ENCODE measurements at regions not wholly inside any gene's neighbourhood (a gene's known extent, or its start where the extent isn't known, plus 50 kb on each side); places are given as distances from the start of the nearest gene placed in this dataset.
"Not testable (repeated sequence)": the region's sequence is repeated elsewhere in the genome, so short reads cannot be mapped to it uniquely, and the experiment has no call there.

- no peak for ATAC-seq (ENCODE audit: poor library complexity)
- H3K4me1 Mint-ChIP-seq (ENCODE audit: low read depth), result no peaks in the 10 kb centered on the region
- TF ChIP-seq CTCF (IDR thresholded peaks at IDR 0.05), result no peak
- H3K4me3 Mint-ChIP-seq, result no peak overlapping the region
- peaks cover 21 to 82% of the 10 kb centered on the region in 2 experiments for H3K9me3 ChIP-seq (ENCODE audit: control insufficient read depth in 1 of 2, insufficient read depth in 1 of 2, low read length in 2 of 2)
- intact Hi-C loops (cut with DNase I, micrococcal nuclease), result no loop called here
- H3K27me3 Mint-ChIP-seq, result no peaks in the 10 kb centered on the region
- H3K27ac ChIP-seq (ENCODE audit: low read depth in 1 of 2, low read length in 2 of 2), result no peak overlapping the region
- no peaks in the 10 kb centered on the region for H3K4me1 ChIP-seq (ENCODE audit: insufficient read depth, low read length)
- ChIA-PET CTCF (no interaction called here), POLR2A (no interaction called here)
- H3K9me3 Mint-ChIP-seq, result peaks cover 46% of the 10 kb centered on the region
- no peak for DNase-seq
- H3K36me3 Mint-ChIP-seq (ENCODE audit: low read depth), result peaks cover 33% of the 10 kb centered on the region
- H3K27me3 ChIP-seq (ENCODE audit: control insufficient read depth in 1 of 2, insufficient read depth in 2 of 2, low read length in 2 of 2), result no peaks in the 10 kb centered on the region
- no peak overlapping the region for H3K27ac Mint-ChIP-seq
- H3K36me3 ChIP-seq (ENCODE audit: insufficient read depth, low read length), result no peaks in the 10 kb centered on the region
- H3K4me3 ChIP-seq (ENCODE audit: low read length), result no peak overlapping the region
Observed at GRCh38 chr22:11616811-11617210, 3911.2 kb upstream of the OR11H1 start.

GRCh38 chr22:11618322-11618662 is 3909.7 kb upstream of the OR11H1 start:
- Mint-ChIP-seq H3K36me3 (ENCODE audit: low read depth) (peaks cover 30% of the 10 kb centered on the region), H3K9me3 (peaks cover 39% of the 10 kb centered on the region)
- H3K27ac Mint-ChIP-seq; POLR2A ChIA-PET; CTCF ChIA-PET; ATAC-seq (ENCODE audit: poor library complexity); H3K27ac ChIP-seq (ENCODE audit: low read depth in 1 of 2, low read length in 2 of 2); DNase-seq; H3K4me1 ChIP-seq (ENCODE audit: insufficient read depth, low read length); H3K4me3 ChIP-seq (ENCODE audit: low read length); intact Hi-C loops (cut with DNase I, micrococcal nuclease); H3K36me3 ChIP-seq (ENCODE audit: insufficient read depth, low read length); H3K27me3 ChIP-seq (ENCODE audit: control insufficient read depth in 1 of 2, insufficient read depth in 2 of 2, low read length in 2 of 2); H3K4me3 Mint-ChIP-seq; H3K4me1 Mint-ChIP-seq (ENCODE audit: low read depth); H3K27me3 Mint-ChIP-seq: not testable (repeated sequence)
- H3K9me3 ChIP-seq (ENCODE audit: control insufficient read depth in 1 of 2, insufficient read depth in 1 of 2, low read length in 2 of 2), result peaks cover 18 to 74% of the 10 kb centered on the region in 2 experiments

GRCh38 chr22:11618688-11619087 is 3909.3 kb upstream of the OR11H1 start:
- H3K9me3 ChIP-seq (ENCODE audit: control insufficient read depth in 1 of 2, insufficient read depth in 1 of 2, low read length in 2 of 2), result peaks cover 16 to 70% of the 10 kb centered on the region in 2 experiments
- DNase-seq; H3K27me3 ChIP-seq (ENCODE audit: control insufficient read depth in 1 of 2, insufficient read depth in 2 of 2, low read length in 2 of 2); H3K27ac Mint-ChIP-seq; H3K27me3 Mint-ChIP-seq; H3K27ac ChIP-seq (ENCODE audit: low read depth in 1 of 2, low read length in 2 of 2); H3K36me3 ChIP-seq (ENCODE audit: insufficient read depth, low read length); H3K4me3 Mint-ChIP-seq; CTCF ChIA-PET; H3K4me1 Mint-ChIP-seq (ENCODE audit: low read depth); H3K4me1 ChIP-seq (ENCODE audit: insufficient read depth, low read length); POLR2A ChIA-PET; intact Hi-C loops (cut with DNase I, micrococcal nuclease); H3K4me3 ChIP-seq (ENCODE audit: low read length); ATAC-seq (ENCODE audit: poor library complexity): not testable (repeated sequence)
- Mint-ChIP-seq H3K9me3 (peaks cover 39% of the 10 kb centered on the region), H3K36me3 (ENCODE audit: low read depth) (peaks cover 30% of the 10 kb centered on the region)

GRCh38 chr22:11620921-11621762 is 3906.8 kb upstream of the OR11H1 start:
- H3K4me1 Mint-ChIP-seq (ENCODE audit: low read depth); H3K27me3 ChIP-seq (ENCODE audit: control insufficient read depth in 1 of 2, insufficient read depth in 2 of 2, low read length in 2 of 2); H3K27ac ChIP-seq (ENCODE audit: low read depth in 1 of 2, low read length in 2 of 2); H3K36me3 ChIP-seq (ENCODE audit: insufficient read depth, low read length); CTCF ChIA-PET; intact Hi-C loops (cut with DNase I, micrococcal nuclease); H3K4me3 ChIP-seq (ENCODE audit: low read length); DNase-seq; ATAC-seq (ENCODE audit: poor library complexity); POLR2A ChIA-PET; H3K27ac Mint-ChIP-seq; H3K4me1 ChIP-seq (ENCODE audit: insufficient read depth, low read length); H3K27me3 Mint-ChIP-seq; H3K4me3 Mint-ChIP-seq: not testable (repeated sequence)
- H3K9me3 ChIP-seq (ENCODE audit: control insufficient read depth in 1 of 2, insufficient read depth in 1 of 2, low read length in 2 of 2), result peaks cover 4 to 54% of the 10 kb centered on the region in 2 experiments
- H3K36me3 Mint-ChIP-seq (ENCODE audit: low read depth), result peaks cover 28% of the 10 kb centered on the region
- H3K9me3 Mint-ChIP-seq, result peaks cover 39% of the 10 kb centered on the region

GRCh38 chr22:11622774-11623173 is 3905.2 kb upstream of the OR11H1 start:
- POLR2A ChIA-PET; H3K27me3 Mint-ChIP-seq; CTCF ChIA-PET; H3K4me1 Mint-ChIP-seq (ENCODE audit: low read depth); H3K27ac ChIP-seq (ENCODE audit: low read depth in 1 of 2, low read length in 2 of 2); H3K27me3 ChIP-seq (ENCODE audit: control insufficient read depth in 1 of 2, insufficient read depth in 2 of 2, low read length in 2 of 2); H3K36me3 ChIP-seq (ENCODE audit: insufficient read depth, low read length); ATAC-seq (ENCODE audit: poor library complexity); DNase-seq; intact Hi-C loops (cut with DNase I, micrococcal nuclease); H3K4me3 ChIP-seq (ENCODE audit: low read length); H3K27ac Mint-ChIP-seq; H3K4me3 Mint-ChIP-seq; H3K4me1 ChIP-seq (ENCODE audit: insufficient read depth, low read length): not testable (repeated sequence)
- H3K9me3 ChIP-seq (ENCODE audit: control insufficient read depth in 1 of 2, insufficient read depth in 1 of 2, low read length in 2 of 2), result peaks cover 9 to 58% of the 10 kb centered on the region in 2 experiments
- Mint-ChIP-seq H3K9me3 (peaks cover 32% of the 10 kb centered on the region), H3K36me3 (ENCODE audit: low read depth) (peaks cover 32% of the 10 kb centered on the region)

GRCh38 chr22:11625711-11626421 is 3902.1 kb upstream of the OR11H1 start:
- CTCF ChIA-PET; H3K27ac ChIP-seq (ENCODE audit: low read depth in 1 of 2, low read length in 2 of 2); H3K4me3 Mint-ChIP-seq; H3K27ac Mint-ChIP-seq; ATAC-seq (ENCODE audit: poor library complexity); H3K36me3 ChIP-seq (ENCODE audit: insufficient read depth, low read length); H3K4me1 Mint-ChIP-seq (ENCODE audit: low read depth); H3K4me1 ChIP-seq (ENCODE audit: insufficient read depth, low read length); H3K27me3 ChIP-seq (ENCODE audit: control insufficient read depth in 1 of 2, insufficient read depth in 2 of 2, low read length in 2 of 2); intact Hi-C loops (cut with DNase I, micrococcal nuclease); DNase-seq; H3K27me3 Mint-ChIP-seq; POLR2A ChIA-PET; H3K4me3 ChIP-seq (ENCODE audit: low read length): not testable (repeated sequence)
- Mint-ChIP-seq H3K9me3 (peaks cover 26% of the 10 kb centered on the region), H3K36me3 (ENCODE audit: low read depth) (peaks cover 20% of the 10 kb centered on the region)
- H3K9me3 ChIP-seq (ENCODE audit: control insufficient read depth in 1 of 2, insufficient read depth in 1 of 2, low read length in 2 of 2), result peaks cover 33 to 69% of the 10 kb centered on the region in 2 experiments
